Activated effector memory CD4-positive, alpha-beta T cell treated with anti-CD3 and anti-CD28 coated beads, Interleukin-2, amount 50 U/mL, for 16 hours (primary cell): ENCODE measurements at regions not wholly inside any gene's neighbourhood (a gene's known extent, or its start where the extent isn't known, plus 50 kb on each side); places are given as distances from the start of the nearest gene placed in this dataset.
A peak's percentile ranks its signal among the peaks of the same experiment; 100 is the strongest.

Experiments
- DNase-seq: peaks from one replicate; pipeline ENCODE4 v3.0.0-alpha.2; 2020

GRCh38 chr16:89027281-89027680 lies 50.3 kb upstream of the CBFA2T3 start:
- no peak for DNase-seq

GRCh38 chr16:89031715-89032659 lies 55.0 kb upstream of the CBFA2T3 start:
- DNase-seq = peak; percentile 81

GRCh38 chr16:89033304-89033703 lies 56.3 kb upstream of the CBFA2T3 start:
- DNase-seq = no peak

- DNase-seq = no peak
Measured at GRCh38 chr16:89033796-89034572, 57.0 kb upstream of the CBFA2T3 start.

GRCh38 chr16:89034573-89034961 lies 57.6 kb upstream of the CBFA2T3 start:
- no peak for DNase-seq

GRCh38 chr16:89034971-89035668 lies 58.1 kb upstream of the CBFA2T3 start:
- no peak for DNase-seq

- no peak for DNase-seq
Measured at GRCh38 chr16:89035669-89036570, 57.7 kb upstream of the ACSF3 start.

- no peak for DNase-seq
Measured at GRCh38 chr16:89036776-89037175, 56.9 kb upstream of the ACSF3 start.

- no peak for DNase-seq
Measured at GRCh38 chr16:89037261-89038152, 56.1 kb upstream of the ACSF3 start.

- no peak for DNase-seq
Measured at GRCh38 chr16:89038221-89038721, 55.4 kb upstream of the ACSF3 start.

- no peak for DNase-seq
Measured at GRCh38 chr16:89038811-89039735, 54.6 kb upstream of the ACSF3 start.

GRCh38 chr16:89039756-89040155 lies 53.9 kb upstream of the ACSF3 start:
- no peak for DNase-seq

GRCh38 chr16:89040391-89040790 lies 53.3 kb upstream of the ACSF3 start:
- DNase-seq = no peak

GRCh38 chr16:89040861-89041570 lies 52.6 kb upstream of the ACSF3 start:
- no peak for DNase-seq

- no peak for DNase-seq
Measured at GRCh38 chr16:89041571-89042481, 51.8 kb upstream of the ACSF3 start.

GRCh38 chr16:89042711-89043551 lies 50.7 kb upstream of the ACSF3 start:
- DNase-seq = no peak
